T-helper 2 cell treated with Interferon-gamma antibody and Interleukin-4, amounts not matched to agents 5 μg/mL and 100 μg/mL, for 36 hours (primary cell): ENCODE measurements at regions not wholly inside any gene's neighbourhood (a gene's known extent, or its start where the extent isn't known, plus 50 kb on each side); places are given as distances from the start of the nearest gene placed in this dataset.

Experiments
- DNase-seq: peaks from one replicate; pipeline ENCODE4 v3.0.0; 2021; ENCODE audit warnings: low spot score
- H3K27ac Mint-ChIP-seq: one replicate; pipeline ENCODE4 v1.8.0; 2021; ENCODE audit warnings: mild to moderate bottlenecking, mixed read lengths
- H3K27me3 Mint-ChIP-seq: one replicate; pipeline ENCODE4 v1.8.0; 2021; ENCODE audit warnings: low read depth, mixed read lengths
- H3K36me3 Mint-ChIP-seq: one replicate; pipeline ENCODE4 v1.8.0; 2021; ENCODE audit warnings: low read depth, mixed read lengths
- H3K4me1 Mint-ChIP-seq: one replicate; pipeline ENCODE4 v1.8.0; 2021; ENCODE audit warnings: low read depth, mixed read lengths
- H3K4me3 Mint-ChIP-seq: one replicate; pipeline ENCODE4 v1.8.0; 2022; ENCODE audit warnings: mild to moderate bottlenecking, moderate library complexity, mixed read lengths
- H3K9me3 Mint-ChIP-seq: one replicate; pipeline ENCODE4 v1.8.0; 2021; ENCODE audit warnings: mixed read lengths

- Mint-ChIP-seq H3K27me3 (peaks cover 2% of the 10 kb centered on the region), H3K27ac (no peak overlapping the region), H3K4me1 (no peaks in the 10 kb centered on the region), H3K36me3 (no peaks in the 10 kb centered on the region), H3K9me3 (no peaks in the 10 kb centered on the region), H3K4me3 (no peak overlapping the region)
- DNase-seq = no peak
These were observed 103.6 kb downstream of the ACKR3 start for GRCh38 chr2:236673126-236673822.

- Mint-ChIP-seq H3K4me3 (no peak overlapping the region), H3K36me3 (no peaks in the 10 kb centered on the region), H3K27me3 (peaks cover 2% of the 10 kb centered on the region), H3K27ac (no peak overlapping the region), H3K9me3 (no peaks in the 10 kb centered on the region), H3K4me1 (no peaks in the 10 kb centered on the region)
- DNase-seq = no peak
These were observed 104.2 kb downstream of the ACKR3 start for GRCh38 chr2:236673823-236674185.

GRCh38 chr2:236674238-236674637 lies 104.6 kb downstream of the ACKR3 start:
- DNase-seq = no peak
- Mint-ChIP-seq H3K27ac (no peak overlapping the region), H3K36me3 (no peaks in the 10 kb centered on the region), H3K27me3 (peaks cover 2% of the 10 kb centered on the region), H3K4me1 (no peaks in the 10 kb centered on the region), H3K9me3 (no peaks in the 10 kb centered on the region), H3K4me3 (no peak overlapping the region)

GRCh38 chr2:236674646-236675045 lies 105.0 kb downstream of the ACKR3 start:
- H3K27ac Mint-ChIP-seq = no peak overlapping the region
- H3K27me3 Mint-ChIP-seq = peaks cover 2% of the 10 kb centered on the region
- H3K36me3 Mint-ChIP-seq = no peaks in the 10 kb centered on the region
- DNase-seq = no peak
- no peaks in the 10 kb centered on the region for H3K9me3 Mint-ChIP-seq
- H3K4me3 Mint-ChIP-seq = no peak overlapping the region
- no peaks in the 10 kb centered on the region for H3K4me1 Mint-ChIP-seq

- Mint-ChIP-seq H3K9me3 (no peaks in the 10 kb centered on the region), H3K4me1 (no peaks in the 10 kb centered on the region), H3K27me3 (peaks cover 2% of the 10 kb centered on the region), H3K36me3 (no peaks in the 10 kb centered on the region), H3K27ac (no peak overlapping the region), H3K4me3 (no peak overlapping the region)
- no peak for DNase-seq
These were observed 105.4 kb downstream of the ACKR3 start for GRCh38 chr2:236675051-236675450.

GRCh38 chr2:236675526-236675925 lies 105.9 kb downstream of the ACKR3 start:
- H3K36me3 Mint-ChIP-seq = no peaks in the 10 kb centered on the region
- H3K27me3 Mint-ChIP-seq = peaks cover 2% of the 10 kb centered on the region
- no peak overlapping the region for H3K4me3 Mint-ChIP-seq
- no peaks in the 10 kb centered on the region for H3K4me1 Mint-ChIP-seq
- DNase-seq = no peak
- H3K9me3 Mint-ChIP-seq = no peaks in the 10 kb centered on the region
- H3K27ac Mint-ChIP-seq = no peak overlapping the region

- H3K9me3 Mint-ChIP-seq = no peaks in the 10 kb centered on the region
- no peak overlapping the region for H3K27ac Mint-ChIP-seq
- no peak for DNase-seq
- no peaks in the 10 kb centered on the region for H3K4me1 Mint-ChIP-seq
- H3K36me3 Mint-ChIP-seq = no peaks in the 10 kb centered on the region
- peaks cover 2% of the 10 kb centered on the region for H3K27me3 Mint-ChIP-seq
- no peak overlapping the region for H3K4me3 Mint-ChIP-seq
These were observed 106.7 kb downstream of the ACKR3 start for GRCh38 chr2:236676136-236676873.

GRCh38 chr2:236677368-236677767 lies 107.7 kb downstream of the ACKR3 start:
- Mint-ChIP-seq H3K27ac (no peak overlapping the region), H3K4me1 (no peaks in the 10 kb centered on the region), H3K27me3 (peaks cover 2% of the 10 kb centered on the region), H3K4me3 (no peak overlapping the region), H3K36me3 (no peaks in the 10 kb centered on the region), H3K9me3 (no peaks in the 10 kb centered on the region)
- DNase-seq = no peak

GRCh38 chr2:236678307-236678975 lies 108.8 kb downstream of the ACKR3 start:
- Mint-ChIP-seq H3K9me3 (no peaks in the 10 kb centered on the region), H3K4me3 (no peak overlapping the region), H3K27me3 (peaks cover 2% of the 10 kb centered on the region), H3K27ac (no peak overlapping the region), H3K36me3 (no peaks in the 10 kb centered on the region), H3K4me1 (no peaks in the 10 kb centered on the region)
- no peak for DNase-seq

- Mint-ChIP-seq H3K27me3 (peaks cover 2% of the 10 kb centered on the region), H3K4me1 (no peaks in the 10 kb centered on the region), H3K9me3 (no peaks in the 10 kb centered on the region), H3K27ac (no peak overlapping the region), H3K36me3 (no peaks in the 10 kb centered on the region), H3K4me3 (no peak overlapping the region)
- DNase-seq = no peak
These were observed 110.5 kb downstream of the ACKR3 start for GRCh38 chr2:236679884-236680860.

- no peaks in the 10 kb centered on the region for H3K9me3 Mint-ChIP-seq
- no peaks in the 10 kb centered on the region for H3K36me3 Mint-ChIP-seq
- H3K4me1 Mint-ChIP-seq = no peaks in the 10 kb centered on the region
- no peak overlapping the region for H3K27ac Mint-ChIP-seq
- no peak overlapping the region for H3K4me3 Mint-ChIP-seq
- peaks cover 2% of the 10 kb centered on the region for H3K27me3 Mint-ChIP-seq
- no peak for DNase-seq
These were observed 113.2 kb downstream of the ACKR3 start for GRCh38 chr2:236682651-236683422.

GRCh38 chr2:236684504-236685256 lies 115.1 kb downstream of the ACKR3 start:
- no peak overlapping the region for H3K4me3 Mint-ChIP-seq
- no peaks in the 10 kb centered on the region for H3K9me3 Mint-ChIP-seq
- no peak for DNase-seq
- no peak overlapping the region for H3K27ac Mint-ChIP-seq
- H3K36me3 Mint-ChIP-seq = no peaks in the 10 kb centered on the region
- H3K27me3 Mint-ChIP-seq = no peaks in the 10 kb centered on the region
- no peaks in the 10 kb centered on the region for H3K4me1 Mint-ChIP-seq
